Fibroblast of villous mesenchyme (primary cell): ENCODE measurements at regions not wholly inside any gene's neighbourhood (a gene's known extent, or its start where the extent isn't known, plus 50 kb on each side); places are given as distances from the start of the nearest gene placed in this dataset.

Source experiments
- DNase-seq: peaks from one replicate; pipeline ENCODE4 v3.0.0-alpha.2; 2010; ENCODE audit warnings: low read depth
- H3K4me3 ChIP-seq: 2 replicates; pipeline ENCODE4 v1.5.1; 2011; ENCODE audit warnings: low read depth, mild to moderate bottlenecking, low read length
- TF ChIP-seq, protein P1 (sequence below): IDR thresholded peaks from 2 replicates; pipeline ENCODE4 v1.5.1; 2012; ENCODE audit warnings: low read depth, mild to moderate bottlenecking, low read length; ENCODE audit not compliant: insufficient read depth

DNA sequence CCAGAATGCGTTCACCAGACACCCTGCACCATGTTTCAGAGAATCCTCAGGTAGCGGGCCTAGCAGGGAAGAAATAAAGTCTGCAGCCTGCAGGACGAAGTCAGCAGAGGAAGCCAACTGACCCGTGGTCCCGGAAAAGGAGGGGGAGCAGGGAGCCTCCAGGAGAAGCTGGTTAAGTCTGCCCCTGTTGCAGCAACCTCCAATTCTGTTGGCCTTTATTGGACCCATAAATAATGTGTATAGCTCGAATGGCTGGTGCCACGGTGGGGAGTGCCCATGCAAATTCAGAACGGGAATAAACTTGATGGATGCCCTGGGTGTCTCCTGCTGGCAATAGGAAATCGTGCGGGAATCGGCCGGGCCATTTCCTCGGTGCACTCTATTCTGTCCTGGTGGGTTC lies 254.1 kb downstream of the AJAP1 start:
- no peak for DNase-seq
- TF ChIP-seq, protein P1, sequence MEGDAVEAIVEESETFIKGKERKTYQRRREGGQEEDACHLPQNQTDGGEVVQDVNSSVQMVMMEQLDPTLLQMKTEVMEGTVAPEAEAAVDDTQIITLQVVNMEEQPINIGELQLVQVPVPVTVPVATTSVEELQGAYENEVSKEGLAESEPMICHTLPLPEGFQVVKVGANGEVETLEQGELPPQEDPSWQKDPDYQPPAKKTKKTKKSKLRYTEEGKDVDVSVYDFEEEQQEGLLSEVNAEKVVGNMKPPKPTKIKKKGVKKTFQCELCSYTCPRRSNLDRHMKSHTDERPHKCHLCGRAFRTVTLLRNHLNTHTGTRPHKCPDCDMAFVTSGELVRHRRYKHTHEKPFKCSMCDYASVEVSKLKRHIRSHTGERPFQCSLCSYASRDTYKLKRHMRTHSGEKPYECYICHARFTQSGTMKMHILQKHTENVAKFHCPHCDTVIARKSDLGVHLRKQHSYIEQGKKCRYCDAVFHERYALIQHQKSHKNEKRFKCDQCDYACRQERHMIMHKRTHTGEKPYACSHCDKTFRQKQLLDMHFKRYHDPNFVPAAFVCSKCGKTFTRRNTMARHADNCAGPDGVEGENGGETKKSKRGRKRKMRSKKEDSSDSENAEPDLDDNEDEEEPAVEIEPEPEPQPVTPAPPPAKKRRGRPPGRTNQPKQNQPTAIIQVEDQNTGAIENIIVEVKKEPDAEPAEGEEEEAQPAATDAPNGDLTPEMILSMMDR = no peak

DNA sequence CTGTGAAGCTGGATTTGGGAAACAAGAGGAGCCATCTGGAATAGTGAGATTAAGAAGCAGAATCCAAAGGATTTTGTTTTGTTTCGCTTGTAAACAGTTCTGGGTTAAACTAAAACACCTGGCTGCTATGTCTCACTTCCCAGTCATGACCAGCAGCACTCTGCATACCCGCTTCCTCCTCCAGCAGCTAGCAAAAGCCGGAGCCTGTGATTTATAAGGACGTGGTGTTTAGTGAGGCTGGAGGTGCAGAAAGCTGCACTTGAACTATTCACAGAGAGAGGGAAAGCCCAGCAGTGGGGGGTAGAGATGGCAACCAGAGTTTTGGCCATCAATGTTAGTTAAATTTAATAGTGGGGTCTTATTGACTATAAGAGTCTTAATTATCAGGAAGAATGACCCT lies 240.2 kb downstream of the AJAP1 start:
- TF ChIP-seq, protein P1 = no peak
- no peak overlapping the region for H3K4me3 ChIP-seq
- DNase-seq = no peak

More for the DNA sequence above, 254.1 kb downstream of the AJAP1 start:
- H3K4me3 ChIP-seq = no peak overlapping the region

DNA sequence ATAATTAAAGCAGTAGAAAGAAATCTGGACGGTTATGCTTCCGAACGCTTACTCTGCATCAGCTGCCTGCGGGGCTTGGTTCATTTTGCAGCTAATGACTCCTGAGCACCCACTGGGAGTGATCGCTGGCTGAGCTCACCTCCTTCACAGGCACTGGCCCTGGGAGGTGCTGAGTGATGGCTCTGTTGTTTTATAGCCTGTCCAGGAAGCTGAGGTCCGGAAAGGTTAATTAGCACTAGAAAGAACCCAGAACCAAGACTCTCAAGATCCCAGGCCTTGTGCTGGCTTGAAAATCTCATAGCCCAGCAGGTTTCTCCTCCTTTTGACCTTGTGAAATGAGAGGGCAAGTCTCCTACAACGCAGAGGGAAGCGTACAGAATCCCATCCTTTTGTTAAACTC lies 226.2 kb downstream of the AJAP1 start:
- no peak for DNase-seq
- no peak overlapping the region for H3K4me3 ChIP-seq
- TF ChIP-seq, protein P1 = no peak

DNA sequence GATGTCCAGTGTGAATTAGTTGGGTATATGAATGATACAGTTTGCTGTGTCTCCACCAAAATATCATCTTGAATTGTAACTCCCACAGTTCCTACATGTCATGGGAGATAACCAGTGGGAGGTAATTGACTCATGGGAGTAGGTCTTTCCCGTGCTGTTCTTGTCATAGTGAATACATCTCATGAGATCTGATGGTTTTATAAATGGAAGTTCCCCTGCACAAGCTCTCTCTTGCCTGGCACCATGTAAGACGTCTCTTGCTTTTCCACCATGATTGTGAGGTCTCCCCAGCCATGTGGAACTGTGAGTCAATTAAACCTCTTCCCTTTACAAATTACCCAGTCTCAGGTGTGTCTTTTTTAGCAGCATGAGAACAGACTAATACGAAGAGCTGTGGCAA lies 223.0 kb downstream of the AJAP1 start:
- no peak for DNase-seq
- TF ChIP-seq, protein P1 = no peak

DNA sequence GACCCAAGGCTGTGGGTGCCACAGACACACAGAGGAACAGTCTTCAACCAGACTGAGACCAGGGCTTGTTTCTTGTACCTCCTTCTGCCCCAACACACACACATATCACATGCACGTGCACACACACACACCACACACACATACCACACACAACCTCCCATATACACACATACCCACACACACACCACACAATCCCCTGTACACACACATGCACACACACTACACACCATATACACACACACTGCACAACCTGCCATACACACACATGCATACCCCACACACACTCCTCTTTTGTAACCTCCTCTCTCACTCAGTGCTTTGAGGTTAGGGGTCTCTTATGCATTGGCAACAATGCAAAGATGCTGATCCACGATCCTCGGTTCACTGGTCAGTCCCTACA lies 217.0 kb downstream of the AJAP1 start:
- H3K4me3 ChIP-seq = no peak overlapping the region
- no peak for DNase-seq
- TF ChIP-seq, protein P1 = no peak

More for the DNA sequence above, 223.0 kb downstream of the AJAP1 start:
- no peak overlapping the region for H3K4me3 ChIP-seq

DNA sequence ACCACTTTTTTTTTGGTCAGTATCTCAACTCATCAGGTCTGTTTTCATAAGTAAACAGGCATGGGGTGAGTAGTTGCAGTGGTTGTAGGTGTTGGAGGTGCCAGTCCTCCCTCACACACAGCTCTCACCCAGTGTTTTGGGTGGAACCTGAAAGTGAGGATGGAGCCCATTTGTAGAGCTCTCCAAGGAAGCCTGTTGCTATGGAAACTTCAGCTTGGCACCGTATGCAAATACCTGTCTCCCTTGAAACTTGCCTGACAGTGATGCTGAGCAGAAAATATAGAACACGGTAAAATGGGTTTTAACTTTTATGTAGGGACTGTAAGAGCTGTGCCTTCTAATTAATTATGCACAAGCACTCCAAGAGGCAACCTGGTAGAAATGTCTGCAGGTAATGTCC lies 214.1 kb downstream of the AJAP1 start:
- H3K4me3 ChIP-seq = no peak overlapping the region
- TF ChIP-seq, protein P1 = no peak
- DNase-seq = no peak

DNA sequence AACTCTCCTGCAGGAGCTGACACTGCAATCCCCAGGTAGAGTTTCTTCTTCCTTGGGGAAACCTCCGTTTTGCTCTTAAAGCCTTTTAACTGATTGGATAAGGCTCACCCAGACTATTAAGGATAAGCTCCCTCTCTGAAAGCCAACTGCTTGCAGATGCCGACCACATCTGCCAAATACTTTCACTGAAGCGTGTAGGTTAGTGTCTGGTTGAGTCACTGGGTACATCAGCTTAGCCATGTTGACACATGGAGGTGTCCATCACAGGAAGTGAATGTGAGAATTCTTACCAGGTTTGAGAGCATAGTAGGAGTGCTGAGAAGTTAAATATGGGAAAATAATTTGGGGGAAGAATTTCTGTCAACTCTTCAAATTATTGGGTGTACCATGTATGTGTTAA lies 202.0 kb downstream of the AJAP1 start:
- DNase-seq = no peak
- no peak overlapping the region for H3K4me3 ChIP-seq
- TF ChIP-seq, protein P1 = no peak
